Bronchial epithelial cell (primary cell): ENCODE measurements at regions not wholly inside any gene's neighbourhood (a gene's known extent, or its start where the extent isn't known, plus 50 kb on each side); places are given as distances from the start of the nearest gene placed in this dataset.
"Not testable (repeated sequence)": the region's sequence is repeated elsewhere in the genome, so short reads cannot be mapped to it uniquely, and the experiment has no call there.

ENCODE experiments used
- DNase-seq: peaks from one replicate; pipeline ENCODE4 v3.0.0-alpha.2; 2010; ENCODE audit warnings: low read depth
- FAIRE-seq: peaks from 2 replicates; lab custom pipeline; 2011; peaks lifted over from hg19 to GRCh38; lab: Jason Lieb, UNC
- H3K27me3 ChIP-seq: 2 replicates; pipeline ENCODE4 v1.5.1; 2011; ENCODE audit warnings: low read length; ENCODE audit not compliant: control insufficient read depth, insufficient read depth
- H3K36me3 ChIP-seq: 2 replicates; pipeline ENCODE4 v1.5.1; 2011; ENCODE audit warnings: low read length; ENCODE audit not compliant: control insufficient read depth, insufficient read depth
- H3K4me3 ChIP-seq: 2 replicates; pipeline ENCODE4 v1.5.1; 2011; ENCODE audit warnings: mild to moderate bottlenecking, low read depth, low read length, control low read depth
- CTCF ChIP-seq: IDR thresholded peaks from 2 replicates; pipeline ENCODE4 v1.5.1; 2011; ENCODE audit warnings: mild to moderate bottlenecking, moderate library complexity, low read length, control low read depth, inconsistent platforms; ENCODE audit not compliant: insufficient read depth, severe bottlenecking

GRCh38 chr10:27390681-27391080, 113.4 kb upstream of the RAB18 start:
- no peak overlapping the region for H3K4me3 ChIP-seq
- H3K27me3 ChIP-seq, result no peaks in the 10 kb centered on the region
- H3K36me3 ChIP-seq, result no peaks in the 10 kb centered on the region
- DNase-seq, result peak; percentile 98
- TF ChIP-seq CTCF, result no peak
- FAIRE-seq, result no peak

DNA sequence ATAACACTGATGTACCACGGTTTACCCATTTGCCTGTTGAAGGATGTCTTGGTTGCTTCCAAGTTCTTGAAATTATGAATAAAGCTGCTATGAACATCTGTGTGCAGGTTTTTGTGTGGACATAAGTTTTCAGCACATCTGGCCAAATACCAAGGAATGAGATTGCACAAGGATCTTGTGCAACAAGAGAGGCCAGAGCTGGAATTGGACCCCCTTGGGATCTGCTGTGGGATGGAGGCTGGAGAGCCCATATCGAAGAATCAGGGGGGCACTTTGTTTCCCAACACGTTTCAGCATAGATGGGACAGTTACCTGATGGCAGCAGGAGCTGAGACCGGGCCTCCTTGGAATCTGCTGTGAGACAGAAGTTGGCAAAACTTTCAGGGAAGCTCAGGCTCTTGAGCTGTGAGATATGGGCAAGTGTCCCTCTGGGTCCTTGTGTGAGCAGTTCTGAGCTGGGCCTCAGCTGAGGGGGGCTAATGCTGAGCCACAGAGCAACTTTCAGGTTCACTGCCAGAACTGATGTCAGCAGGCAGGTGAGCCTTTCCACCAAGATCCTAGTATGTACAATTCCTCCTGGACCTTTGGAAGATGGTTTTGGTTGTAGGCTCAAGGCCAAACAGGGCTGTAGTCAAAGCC, 115.2 kb upstream of the RAB18 start:
- Histone ChIP-seq H3K4me3 (no peak overlapping the region), H3K36me3 (no peaks in the 10 kb centered on the region), H3K27me3 (no peaks in the 10 kb centered on the region)
- DNase-seq (peak; percentile 7), FAIRE-seq (peak; percentile 32)
- TF ChIP-seq CTCF, result no peak

- FAIRE-seq (peak; percentile 82), DNase-seq (peak; percentile 98)
Observed at GRCh38 chr10:27383595-27384542, 120.2 kb upstream of the RAB18 start.

GRCh38 chr10:27382176-27382575, 121.9 kb upstream of the RAB18 start:
- no peaks in the 10 kb centered on the region for H3K27me3 ChIP-seq
- DNase-seq (no peak), FAIRE-seq (no peak)
- TF ChIP-seq CTCF, result no peak
- no peaks in the 10 kb centered on the region for H3K36me3 ChIP-seq
- no peak overlapping the region for H3K4me3 ChIP-seq

More at GRCh38 chr10:27383595-27384542, 120.2 kb upstream of the RAB18 start:
- Histone ChIP-seq H3K27me3 (no peaks in the 10 kb centered on the region), H3K36me3 (no peaks in the 10 kb centered on the region), H3K4me3 (no peak overlapping the region)
- no peak for TF ChIP-seq CTCF

GRCh38 chr10:27380929-27381358, 123.2 kb upstream of the RAB18 start:
- no peak overlapping the region for H3K4me3 ChIP-seq
- FAIRE-seq, result no peak
- no peaks in the 10 kb centered on the region for H3K36me3 ChIP-seq
- no peaks in the 10 kb centered on the region for H3K27me3 ChIP-seq
- TF ChIP-seq CTCF, result no peak
- DNase-seq, result no peak

DNA sequence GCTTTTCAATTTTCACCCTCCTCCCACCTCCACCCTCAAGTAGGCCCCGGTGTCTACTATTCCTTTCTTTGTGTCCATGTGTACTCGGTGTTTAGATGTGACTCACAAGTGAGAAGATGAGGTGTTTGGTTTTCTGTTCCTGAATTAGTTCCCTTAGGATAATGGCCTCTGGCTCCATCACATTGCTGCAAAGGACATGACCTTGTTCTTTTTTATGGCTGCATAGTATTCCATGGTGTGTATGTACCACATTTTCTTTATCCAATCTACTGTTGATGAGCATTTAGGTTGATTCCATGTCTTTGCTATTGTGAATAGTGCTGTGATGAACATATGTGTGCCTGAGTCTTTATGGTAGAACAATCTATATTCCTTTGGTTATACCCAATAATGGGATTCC, 125.1 kb upstream of the RAB18 start:
- DNase-seq, FAIRE-seq, H3K4me3 ChIP-seq, H3K36me3 ChIP-seq, H3K27me3 ChIP-seq: not testable (repeated sequence)
